Upper lobe of left lung (tissue), 6 donors: ENCODE measurements at regions not wholly inside any gene's neighbourhood (a gene's known extent, or its start where the extent isn't known, plus 50 kb on each side); places are given as distances from the start of the nearest gene placed in this dataset.

Source experiments
- ATAC-seq, 2 donors: fragments of 200-7000 bp; cut with Tn5 transposase; one replicate each; pipeline ENCODE4 v1.9.1; 2022; ENCODE audit warnings: mild to moderate bottlenecking in 2 of 2, moderate library complexity in 2 of 2; ENCODE audit not compliant: low FRiP score in 2 of 2
- DNase-seq, 2 donors: peaks; one replicate each; pipeline ENCODE4 v3.0.0-alpha.2; 2019 to 2020
- H3K27ac ChIP-seq, 4 donors: fragments of 200-600 bp; sonication (generic); one replicate each; pipeline ENCODE4 v1.5.1; 2016 to 2019
- H3K27me3 ChIP-seq, 4 donors: fragments of 200-600 bp; sonication (generic); one replicate each; pipeline ENCODE4 v1.5.1; 2017 to 2019
- H3K36me3 ChIP-seq, 4 donors: fragments of 200-600 bp; sonication (generic); one replicate each; pipeline ENCODE4 v1.5.1; 2016 to 2019
- H3K4me1 ChIP-seq, 4 donors: fragments of 200-600 bp; sonication (generic); one replicate each; pipeline ENCODE4 v1.5.1; 2018 to 2019
- H3K4me3 ChIP-seq, 4 donors: fragments of 200-600 bp; sonication (generic); one replicate each; pipeline ENCODE4 v1.5.1; 2017 to 2019; ENCODE audit warnings: mild to moderate bottlenecking in 2 of 4, moderate library complexity in 1 of 4
- H3K9me3 ChIP-seq, 4 donors: fragments of 200-600 bp; sonication (generic); one replicate each; pipeline ENCODE4 v1.5.1; 2018 to 2019
- CTCF ChIP-seq, 6 experiments: fragments of 450-650 bp in 4 of 6; fragments of 200-600 bp in 2 of 6; sonication (generic) in 2 of 6; IDR thresholded peaks; one replicate each; pipeline ENCODE4 v1.5.1; 2016 to 2019; ENCODE audit warnings: antibody characterized with exemption in 6 of 6
- EP300 ChIP-seq, 4 donors: sonication (generic); formaldehyde crosslinking; IDR thresholded peaks; one replicate each; pipeline ENCODE4 v1.5.1; 2017; ENCODE audit warnings: antibody characterized with exemption in 4 of 4, control low read depth in 2 of 4
- POLR2A ChIP-seq, 4 donors: fragments of 450-650 bp; IDR thresholded peaks; one replicate each; pipeline ENCODE4 v1.5.1; 2016 to 2017; ENCODE audit warnings: antibody characterized with exemption in 4 of 4, mild to moderate bottlenecking in 2 of 4
- POLR2AphosphoS5 ChIP-seq, 2 donors: sonication (generic); formaldehyde crosslinking; IDR thresholded peaks; one replicate each; pipeline ENCODE4 v1.5.1; 2017; ENCODE audit warnings: antibody characterized with exemption in 2 of 2
- WGBS, 2 donors: methylation state at CpG; one replicate each; pipeline ENCODE4 v1.1.5; 2017 to 2018; 5-methylcytosine and 5-hydroxymethylcytosine counted together
- donor health status: DM: no; HTN: no; CAD: no; lungs with moderate emphysema.
- donor health status: DM: no; HTN: yes; CAD: no; lungs with severe emphysema.

DNA sequence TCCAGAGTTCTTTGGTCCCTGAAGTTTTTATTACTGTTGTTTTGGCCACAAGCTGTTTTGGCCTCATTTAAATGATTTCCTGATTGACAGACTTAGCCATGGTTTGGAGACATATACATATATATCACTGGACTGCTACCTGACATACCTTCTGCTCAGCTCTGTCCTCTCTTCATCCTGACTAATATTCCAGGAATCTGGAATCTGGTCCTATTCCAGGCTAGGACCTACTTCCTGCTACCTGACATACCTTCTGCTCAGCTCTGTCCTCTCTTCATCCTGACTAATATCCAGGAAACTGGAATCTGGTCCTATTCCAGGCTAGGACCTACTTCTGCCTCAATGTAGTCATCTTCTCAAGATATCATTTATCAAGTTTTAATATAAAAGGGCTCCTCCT is 724.4 kb upstream of the ROBO1 start:
- DNase-seq (no peak), ATAC-seq (no peak)
- Histone ChIP-seq H3K9me3 (peaks cover 0 to 7% (median 1%) of the 10 kb centered on the region in 4 donors), H3K4me1 (no peaks in the 10 kb centered on the region), H3K4me3 (no peak overlapping the region), H3K27me3 (no peaks in the 10 kb centered on the region), H3K27ac (no peak overlapping the region), H3K36me3 (no peaks in the 10 kb centered on the region)
- TF ChIP-seq POLR2AphosphoS5 (IDR thresholded peaks at IDR 0.05) (no peak), CTCF (IDR thresholded peaks at IDR 0.05) (no peak), EP300 (IDR thresholded peaks at IDR 0.05) (no peak), POLR2A (IDR thresholded peaks at IDR 0.05) (no peak)

- DNase-seq: no peak
- Histone ChIP-seq H3K36me3 (no peaks in the 10 kb centered on the region), H3K4me3 (no peak overlapping the region), H3K9me3 (no peaks in the 10 kb centered on the region), H3K27ac (no peak overlapping the region), H3K4me1 (no peaks in the 10 kb centered on the region), H3K27me3 (no peaks in the 10 kb centered on the region)
- TF ChIP-seq POLR2A (IDR thresholded peaks at IDR 0.05): no peak
- ATAC-seq: no peak
- WGBS, 2 donors: 56 to 77% methylated on average over 1 of the region's 1 CpG
These were observed 705.2 kb upstream of the ROBO1 start for GRCh38 chr3:80472961-80473360.

- no peak overlapping the region for H3K27ac ChIP-seq
- no peaks in the 10 kb centered on the region for H3K27me3 ChIP-seq
- TF ChIP-seq POLR2A (IDR thresholded peaks at IDR 0.05) (no peak), EP300 (IDR thresholded peaks at IDR 0.05) (no peak), POLR2AphosphoS5 (IDR thresholded peaks at IDR 0.05) (no peak), CTCF (IDR thresholded peaks at IDR 0.05) (no peak)
- H3K9me3 ChIP-seq: no peaks in the 10 kb centered on the region
- H3K36me3 ChIP-seq: no peaks in the 10 kb centered on the region
- H3K4me3 ChIP-seq: no peak overlapping the region
- no peak for ATAC-seq
- no peaks in the 10 kb centered on the region for H3K4me1 ChIP-seq
- DNase-seq: no peak
These were observed 704.7 kb upstream of the ROBO1 start for GRCh38 chr3:80472459-80472858.

GRCh38 chr3:80470433-80470832 is 702.6 kb upstream of the ROBO1 start:
- TF ChIP-seq POLR2A (IDR thresholded peaks at IDR 0.05) (no peak), EP300 (IDR thresholded peaks at IDR 0.05) (no peak)
- ATAC-seq (no peak), DNase-seq (no peak)
- H3K36me3 ChIP-seq: no peaks in the 10 kb centered on the region
- no peak overlapping the region for H3K27ac ChIP-seq
- H3K9me3 ChIP-seq: no peaks in the 10 kb centered on the region
- no peaks in the 10 kb centered on the region for H3K4me1 ChIP-seq
- no peak overlapping the region for H3K4me3 ChIP-seq
- 70 to 72% methylated on average over 2 of the region's 2 CpGs for WGBS, 2 donors
- H3K27me3 ChIP-seq: no peaks in the 10 kb centered on the region

- DNase-seq (no peak), ATAC-seq (no peak)
- TF ChIP-seq EP300 (IDR thresholded peaks at IDR 0.05) (no peak), CTCF (IDR thresholded peaks at IDR 0.05) (no peak), POLR2AphosphoS5 (IDR thresholded peaks at IDR 0.05) (no peak), POLR2A (IDR thresholded peaks at IDR 0.05) (no peak)
- H3K27ac ChIP-seq: no peak overlapping the region
- no peaks in the 10 kb centered on the region for H3K36me3 ChIP-seq
- no peaks in the 10 kb centered on the region for H3K9me3 ChIP-seq
- 78 to 82% methylated on average over 1 of the region's 1 CpG for WGBS, 2 donors
- H3K27me3 ChIP-seq: no peaks in the 10 kb centered on the region
- no peak overlapping the region for H3K4me3 ChIP-seq
- H3K4me1 ChIP-seq: no peaks in the 10 kb centered on the region
These were observed 697.9 kb upstream of the ROBO1 start for GRCh38 chr3:80465746-80466145.

DNA sequence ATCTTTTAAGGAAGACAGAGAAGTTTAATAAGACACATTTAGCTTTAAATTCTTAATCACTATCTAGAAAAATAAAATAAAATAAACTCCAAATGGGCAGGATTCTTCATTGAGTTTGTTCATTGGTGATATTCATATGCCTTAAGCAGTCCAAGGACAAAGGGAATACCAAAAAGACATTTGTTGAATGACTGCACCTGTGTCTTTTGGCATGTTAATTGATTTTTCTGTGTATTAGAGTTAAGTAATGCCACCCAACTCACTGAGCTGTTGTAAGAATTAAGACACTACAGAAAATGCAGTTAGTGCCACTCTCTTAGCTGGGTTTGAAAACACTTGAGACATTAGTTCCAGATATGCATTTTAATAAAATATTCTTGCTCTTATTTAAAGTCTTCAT is 683.6 kb upstream of the ROBO1 start:
- Histone ChIP-seq H3K27me3 (no peaks in the 10 kb centered on the region), H3K36me3 (no peaks in the 10 kb centered on the region), H3K4me3 (no peak overlapping the region), H3K27ac (no peak overlapping the region), H3K9me3 (no peaks in the 10 kb centered on the region), H3K4me1 (no peaks in the 10 kb centered on the region)
- TF ChIP-seq POLR2A (IDR thresholded peaks at IDR 0.05): no peak
- no peak for TF ChIP-seq CTCF (IDR thresholded peaks at IDR 0.05)
- no peak for TF ChIP-seq POLR2AphosphoS5 (IDR thresholded peaks at IDR 0.05)
- no peak for TF ChIP-seq EP300 (IDR thresholded peaks at IDR 0.05)
- ATAC-seq: no peak
- no peak for DNase-seq
